ENCODE measurements at regions not wholly inside any gene's neighbourhood (a gene's known extent, or its start where the extent isn't known, plus 50 kb on each side); places are given as distances from the start of the nearest gene placed in this dataset.

DNA sequence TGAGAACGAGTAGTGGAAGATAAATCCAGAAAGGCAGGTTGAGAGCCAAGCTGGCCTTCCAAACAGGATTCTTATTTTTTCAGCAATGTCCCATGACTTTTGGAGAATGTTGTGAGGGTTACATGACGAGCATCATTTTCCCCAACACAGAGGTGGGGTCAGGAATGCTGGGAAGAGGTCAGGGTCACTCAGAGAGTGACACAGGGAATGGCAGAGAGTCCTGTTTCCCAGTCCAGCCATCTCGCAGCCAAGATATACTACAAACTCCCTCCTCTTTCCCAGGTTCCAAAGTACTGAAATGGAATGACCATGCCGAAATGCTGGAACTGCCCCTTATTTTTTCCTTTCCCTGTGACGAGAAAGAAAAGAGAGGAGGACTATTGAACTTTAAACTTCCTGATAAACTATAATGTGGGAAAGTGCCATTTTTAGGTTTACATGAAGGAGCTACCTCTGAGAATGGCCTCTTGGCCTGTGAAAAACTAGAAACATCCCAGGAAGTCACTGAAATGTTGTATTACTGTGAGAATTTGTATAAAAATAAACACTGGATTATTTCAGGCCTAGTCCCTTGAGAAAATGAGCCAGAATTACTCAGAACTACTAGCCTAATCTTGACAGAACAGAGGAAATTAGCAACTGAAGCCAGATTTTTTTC is 420.4 kb downstream of the CETN3 start:
- no peak for DNase-seq (ENCODE audit: low read depth)

DNA sequence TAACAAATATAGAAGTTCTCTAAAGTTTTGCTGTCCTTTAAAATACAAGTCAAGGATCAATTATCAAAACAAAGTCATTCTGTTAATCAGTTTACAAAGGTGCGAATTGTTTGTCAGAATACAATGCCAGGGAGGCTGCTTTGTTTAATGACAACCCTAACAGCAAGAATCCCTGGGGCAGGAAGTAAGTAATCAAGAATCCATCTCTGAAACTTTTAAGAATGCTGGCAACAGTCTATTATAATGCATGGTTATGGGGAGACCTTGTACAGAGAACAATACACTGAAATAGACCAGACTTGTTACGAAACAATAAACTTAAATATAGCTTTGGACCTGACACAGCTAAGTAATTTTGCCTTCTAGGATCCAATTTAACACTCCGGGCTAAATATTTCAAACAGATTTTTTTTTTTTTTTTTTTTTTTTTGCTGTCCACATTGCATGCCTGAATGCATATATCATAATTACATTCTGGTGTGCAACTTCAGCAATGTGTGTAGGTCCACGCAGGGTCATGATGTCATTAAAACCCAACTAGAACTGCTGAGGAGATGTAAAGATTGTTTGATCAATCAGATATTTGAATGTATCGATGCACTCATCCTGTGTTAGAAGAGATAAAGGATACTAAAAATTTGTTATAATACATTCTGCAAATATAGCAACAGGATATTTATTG is 421.3 kb downstream of the CETN3 start:
- no peak for DNase-seq (ENCODE audit: low read depth)

DNA sequence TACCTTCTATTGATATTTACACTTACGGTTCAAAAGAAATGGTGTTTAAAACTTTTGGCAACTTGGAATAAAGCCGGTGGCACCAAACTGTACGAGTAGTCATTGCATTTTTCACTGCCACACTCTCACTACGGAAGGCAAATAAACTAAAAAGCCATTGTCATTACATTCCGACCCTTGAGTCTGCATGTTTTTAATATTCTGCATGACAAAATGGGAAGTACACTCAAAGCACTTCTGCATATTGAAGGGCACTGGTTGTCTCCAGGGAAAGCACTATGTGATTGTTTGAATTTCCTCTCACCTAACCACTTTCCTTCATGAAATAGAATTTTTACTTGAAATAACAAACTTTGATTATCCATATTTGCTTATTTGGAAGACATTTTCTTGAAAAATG is 426.3 kb downstream of the CETN3 start:
- no peak for DNase-seq (ENCODE audit: low read depth)

DNA sequence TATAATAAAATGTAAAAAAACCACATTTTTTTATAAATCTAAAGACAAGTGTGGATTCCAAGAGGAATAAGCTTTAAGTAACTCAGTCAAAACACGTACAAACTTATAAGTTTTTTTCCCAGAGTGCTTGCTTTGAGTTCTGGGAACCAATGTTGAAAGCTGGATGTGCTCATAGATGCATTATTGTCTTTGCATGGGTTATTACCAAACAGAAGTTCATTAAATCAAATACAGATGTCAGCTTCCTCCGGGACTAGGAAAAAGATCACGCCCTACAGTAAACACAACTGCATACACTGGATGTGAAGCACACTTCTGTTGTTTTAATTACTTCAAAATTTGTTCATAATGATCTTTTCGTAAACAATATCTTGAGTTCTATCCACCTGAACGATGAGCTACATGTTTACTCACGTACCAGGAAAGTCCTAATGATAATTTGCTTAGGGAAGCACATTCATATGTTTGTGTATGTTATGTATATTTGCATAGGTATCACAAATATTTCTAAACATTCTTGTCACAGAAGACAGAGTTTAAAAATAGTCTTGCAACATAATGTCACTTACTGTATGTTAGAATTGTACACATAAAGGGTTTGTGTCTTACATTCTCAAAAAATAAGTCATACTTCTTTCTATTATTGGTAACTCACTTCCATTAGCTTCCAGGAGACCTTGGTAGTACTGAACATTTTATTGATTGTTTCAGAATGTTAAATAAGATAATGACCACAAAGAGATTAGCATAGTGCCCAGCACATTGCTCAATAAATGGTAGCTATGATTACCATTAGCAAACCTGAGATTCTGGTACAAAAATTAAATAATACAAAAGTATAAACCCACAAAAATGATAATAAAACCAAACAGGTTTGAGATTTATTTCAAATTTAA is 427.4 kb downstream of the CETN3 start:
- DNase-seq (ENCODE audit: low read depth) = no peak

DNA sequence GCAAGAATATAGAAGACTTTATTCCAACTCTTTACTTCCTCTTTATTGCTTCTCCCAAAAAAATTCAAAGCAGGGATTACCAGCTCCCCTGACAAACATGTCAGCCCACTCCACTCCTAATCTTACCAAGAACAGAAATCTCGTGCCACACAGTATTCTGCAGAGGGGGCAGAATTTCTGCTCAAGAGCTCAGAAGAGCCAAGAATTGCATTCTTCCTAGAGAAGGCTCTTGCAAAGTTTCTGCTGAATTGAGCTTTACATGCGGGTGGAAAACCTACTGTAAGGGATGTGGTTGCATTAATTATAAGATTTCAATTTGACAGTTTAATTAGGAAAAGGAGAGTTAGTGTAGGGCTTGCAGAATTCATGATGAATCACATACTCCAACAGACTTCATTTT is 428.5 kb downstream of the CETN3 start:
- DNase-seq (ENCODE audit: low read depth) = no peak

DNA sequence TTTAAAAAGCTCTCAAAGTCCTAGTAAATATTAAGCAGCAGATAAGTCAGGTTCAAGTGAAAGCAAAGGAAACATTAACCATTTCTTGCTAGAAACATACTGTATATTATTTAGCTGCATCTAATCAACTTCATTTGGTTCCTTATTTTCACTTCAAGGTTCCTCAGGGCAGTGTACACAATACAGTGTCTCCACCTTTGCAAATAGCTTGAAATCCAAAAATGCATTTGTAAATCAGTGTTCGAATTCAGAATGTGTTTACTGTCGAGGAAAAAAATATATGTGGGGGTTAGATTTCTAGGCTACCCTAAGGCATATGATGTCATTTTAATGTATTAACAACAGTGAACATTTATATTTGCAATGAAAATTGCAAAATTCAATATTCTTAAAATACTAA is 436.0 kb downstream of the CETN3 start:
- no peak for DNase-seq (ENCODE audit: low read depth)

DNA sequence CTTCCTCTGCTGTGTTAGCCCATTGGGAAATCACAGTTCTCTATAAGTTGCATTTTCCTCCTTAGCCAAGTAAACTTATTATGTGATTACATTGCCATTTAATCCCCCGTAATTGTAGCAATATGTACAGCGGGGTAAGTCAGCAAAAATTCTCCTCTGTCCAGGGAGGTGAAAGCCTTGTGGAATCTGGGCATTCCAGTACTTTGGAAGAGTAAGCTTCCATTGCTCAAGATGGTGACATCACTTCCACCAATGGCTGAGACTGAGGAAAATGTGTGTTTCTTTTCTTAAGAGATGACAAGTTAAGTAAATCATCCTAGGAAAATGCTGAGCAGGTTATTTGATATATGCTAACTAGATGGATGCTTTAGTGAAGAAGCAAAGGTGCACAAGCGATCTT is 436.7 kb downstream of the CETN3 start:
- DNase-seq (ENCODE audit: low read depth) = no peak

DNA sequence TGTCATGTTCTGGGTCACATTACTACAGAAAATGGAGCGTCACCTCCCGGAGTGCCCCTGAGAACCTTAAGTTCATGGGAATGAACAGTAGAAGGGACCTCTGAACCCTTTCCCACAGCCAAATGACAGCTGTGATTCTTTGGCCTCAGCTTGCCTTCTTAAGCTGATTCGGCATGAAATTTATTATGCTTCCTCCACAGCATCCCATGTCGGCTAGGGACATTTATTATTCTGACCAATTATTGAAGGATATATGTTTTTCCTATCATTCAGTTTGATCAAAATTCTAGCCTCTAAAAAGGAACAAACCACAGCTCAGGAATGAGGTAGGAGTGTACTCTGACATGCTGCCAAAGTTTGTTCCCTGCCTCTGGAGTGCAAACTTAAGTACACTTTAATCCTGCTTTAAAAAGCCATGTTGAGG is 440.6 kb downstream of the CETN3 start:
- no peak for DNase-seq (ENCODE audit: low read depth)

DNA sequence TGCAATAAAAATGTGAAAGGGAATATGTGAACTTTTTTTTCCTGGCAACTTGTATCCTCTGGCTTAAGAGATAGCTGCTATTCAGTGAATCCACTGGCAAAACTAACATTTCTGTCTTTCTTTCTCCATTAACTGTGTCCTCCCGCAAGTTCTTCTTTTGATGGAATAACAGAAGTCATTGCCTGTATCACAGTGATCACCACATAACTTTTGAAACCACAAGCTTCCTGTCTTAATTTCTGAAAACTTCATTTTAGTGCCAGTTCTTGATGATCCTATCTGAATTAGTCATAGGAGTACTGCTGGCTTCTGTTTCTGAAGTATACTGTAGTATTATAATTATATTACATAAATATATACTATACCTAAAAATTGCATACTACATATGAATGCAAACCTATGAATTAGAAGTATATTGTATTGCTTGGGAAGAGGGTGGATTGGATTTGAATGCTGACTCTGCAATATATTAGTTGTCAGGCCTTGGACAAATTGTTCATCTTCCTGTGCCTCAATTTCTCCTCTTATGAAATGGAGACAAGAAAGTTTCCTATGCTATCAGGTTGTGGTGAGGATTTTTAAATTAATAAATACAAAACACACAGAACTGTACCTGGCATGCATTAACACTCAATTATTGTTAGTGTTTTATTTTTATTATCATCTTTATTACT is 441.6 kb downstream of the CETN3 start:
- DNase-seq (ENCODE audit: low read depth) = peak; percentile 18

DNA sequence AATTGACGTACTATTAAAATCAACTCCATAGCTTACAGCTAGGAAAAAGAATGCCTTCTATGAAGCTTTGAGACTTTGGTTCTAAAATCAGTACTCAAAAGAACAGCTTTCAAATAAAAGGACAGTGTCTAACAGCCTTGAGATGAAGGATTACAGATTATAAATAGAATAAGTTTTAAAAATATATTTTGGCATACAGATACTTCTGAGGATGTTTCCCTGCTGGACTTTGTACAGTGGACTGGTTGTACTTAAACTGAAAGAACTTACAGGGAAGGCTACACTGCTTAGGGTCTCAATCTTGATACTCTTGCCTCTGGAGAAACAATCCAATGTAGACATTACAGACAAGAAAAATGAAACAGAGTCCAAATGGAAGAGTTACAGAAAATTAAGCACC is 452.7 kb downstream of the CETN3 start:
- no peak for DNase-seq (ENCODE audit: low read depth)

DNA sequence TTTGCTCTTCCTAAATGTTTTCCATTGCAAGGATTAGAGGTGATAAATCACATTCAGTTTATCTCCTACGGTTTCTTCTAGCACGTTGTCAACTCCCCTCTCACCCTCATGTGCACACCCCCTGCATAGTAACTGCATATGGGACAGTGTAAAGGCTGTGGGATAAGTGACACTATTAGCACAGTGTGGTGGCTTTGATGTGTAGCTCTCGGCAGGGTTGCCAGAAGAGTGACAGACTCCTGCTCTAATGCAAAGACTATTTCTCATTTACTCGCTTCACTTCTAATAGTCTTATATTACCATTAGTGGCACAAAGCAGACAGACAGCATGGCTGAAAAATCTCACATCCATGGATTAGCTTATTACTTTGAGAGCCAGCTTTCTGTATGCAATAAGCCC is 454.6 kb downstream of the CETN3 start:
- DNase-seq (ENCODE audit: low read depth) = no peak

DNA sequence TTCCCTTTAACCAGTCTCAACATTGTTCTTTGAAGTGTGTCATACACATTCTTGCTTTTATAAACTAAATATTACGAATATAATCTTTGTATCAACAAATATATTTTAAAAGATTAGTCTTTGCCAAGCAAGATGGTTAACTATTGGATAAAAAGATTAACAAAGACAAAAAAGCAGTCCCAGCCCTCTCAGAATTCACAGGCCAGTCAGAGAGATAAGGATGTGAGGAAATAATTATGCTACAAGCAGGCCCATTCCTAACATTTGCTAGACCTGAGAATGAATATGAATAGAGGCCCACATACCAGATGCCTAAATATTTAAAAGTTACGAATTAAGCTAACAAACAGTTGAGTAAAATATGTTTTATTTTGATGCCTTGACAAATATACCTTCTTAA is 457.7 kb downstream of the CETN3 start:
- no peak for DNase-seq (ENCODE audit: low read depth)

DNA sequence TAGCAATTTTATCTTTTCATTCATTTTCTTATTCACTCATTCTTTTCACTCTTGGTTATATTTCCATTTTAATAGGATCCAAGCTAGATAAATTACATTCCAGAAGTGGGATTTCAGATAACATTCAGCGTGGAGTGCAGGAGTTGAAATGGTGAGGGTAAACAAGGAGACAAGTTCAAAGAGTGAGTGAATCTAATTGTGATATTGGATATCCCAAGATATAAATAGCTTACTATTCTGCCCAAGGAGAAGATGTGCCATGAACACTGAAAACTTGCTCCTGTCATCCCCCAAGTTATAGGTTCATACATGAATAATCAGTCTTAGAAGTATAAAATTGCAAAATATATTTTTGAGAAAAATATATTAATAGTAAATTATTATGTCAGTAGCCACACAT is 459.3 kb downstream of the CETN3 start:
- no peak for DNase-seq (ENCODE audit: low read depth)

DNA sequence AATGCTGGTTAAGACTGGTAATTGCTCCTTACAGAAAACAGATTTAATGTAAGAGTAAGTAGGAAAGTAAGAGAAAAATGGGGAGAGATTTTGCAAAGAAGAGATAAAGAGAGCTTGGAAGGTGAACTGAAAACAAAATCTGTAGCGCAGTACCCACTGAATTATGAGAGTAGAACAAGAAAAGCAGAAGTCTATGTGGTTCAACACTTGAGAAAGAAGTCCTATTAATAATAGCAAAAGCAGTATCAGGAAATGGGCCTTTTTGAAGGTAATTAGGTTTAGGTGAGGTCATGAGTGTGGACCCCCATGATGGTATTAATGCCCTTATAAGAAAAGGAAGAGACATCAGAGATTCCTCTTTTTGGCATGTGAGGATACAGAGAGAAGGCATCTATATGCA is 460.6 kb downstream of the CETN3 start:
- no peak for DNase-seq (ENCODE audit: low read depth)

DNA sequence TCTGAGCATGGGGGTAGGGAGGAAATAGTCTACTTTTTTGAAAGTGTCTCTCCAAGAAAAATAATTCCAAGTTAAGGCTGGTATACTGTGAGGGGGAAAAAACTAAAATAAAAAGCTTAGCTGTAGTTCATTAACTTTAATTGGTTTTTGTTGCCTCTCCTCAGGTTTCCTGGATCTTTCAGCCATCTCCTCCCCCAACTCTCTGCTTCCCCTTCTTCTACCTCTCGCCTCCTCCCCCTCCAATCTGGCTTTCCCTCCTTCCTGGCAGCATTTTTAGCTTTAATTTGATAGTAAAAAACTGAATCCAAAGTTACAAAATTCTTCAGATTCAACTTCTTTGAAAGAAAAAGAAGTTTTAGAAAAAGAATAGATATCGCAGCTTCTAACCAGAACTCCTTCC is 462.6 kb downstream of the CETN3 start:
- no peak for DNase-seq (ENCODE audit: low read depth)

DNA sequence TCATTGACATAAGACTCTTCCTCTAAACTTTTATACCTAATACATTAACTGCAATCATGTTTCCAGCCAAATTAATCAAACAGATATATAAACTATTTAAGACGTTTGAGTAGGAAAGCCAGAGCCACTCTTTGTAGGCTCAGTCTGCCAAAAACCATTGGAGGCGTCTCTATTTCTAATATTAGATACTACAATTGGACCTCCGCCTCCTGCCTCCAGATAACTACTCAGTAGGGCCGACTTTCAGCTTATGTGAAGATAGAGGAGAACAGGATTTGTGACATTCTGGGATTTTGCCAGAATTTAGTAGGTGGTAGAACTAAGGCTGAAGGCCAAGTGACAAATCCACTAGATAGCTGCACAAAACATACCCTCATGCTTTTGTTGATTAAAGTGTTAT is 463.0 kb downstream of the CETN3 start:
- DNase-seq (ENCODE audit: low read depth) = no peak

DNA sequence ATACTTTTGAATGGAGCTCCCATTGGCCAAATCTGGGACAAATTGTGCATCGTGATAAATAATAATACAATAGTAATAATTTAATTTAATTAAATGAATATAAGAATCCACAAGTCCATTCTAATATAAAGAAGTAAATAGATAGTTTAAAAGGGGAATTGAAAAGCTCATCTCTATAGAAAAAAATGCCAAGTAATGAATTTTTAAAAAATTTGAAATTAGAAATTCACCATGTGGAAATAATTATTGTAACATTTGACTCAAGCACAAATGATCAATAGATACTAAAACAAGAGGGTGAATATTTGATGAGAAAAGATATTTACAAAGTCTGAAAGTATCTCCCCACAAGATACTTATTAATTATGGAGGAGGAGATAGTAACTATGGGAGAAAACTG is 467.4 kb downstream of the CETN3 start:
- DNase-seq (ENCODE audit: low read depth) = no peak

DNA sequence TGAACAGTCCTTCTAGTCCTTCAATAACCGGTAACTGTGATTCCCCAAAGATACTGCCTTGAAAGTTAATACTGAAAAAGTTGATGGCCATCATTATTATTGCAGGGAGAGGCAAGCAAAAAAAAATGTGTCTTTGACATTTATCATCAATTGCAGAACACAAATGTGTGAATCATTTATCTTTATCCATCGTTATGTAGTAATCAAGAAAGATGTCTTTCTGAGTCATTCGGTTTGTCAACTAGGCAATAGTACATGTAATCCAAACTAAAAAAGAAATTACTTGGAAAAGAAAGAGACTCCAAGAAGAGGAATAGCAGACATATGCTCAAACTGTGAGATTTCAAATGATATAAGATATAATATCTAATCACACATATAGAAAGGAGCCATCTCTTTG is 473.0 kb downstream of the CETN3 start:
- no peak for DNase-seq (ENCODE audit: low read depth)

DNA sequence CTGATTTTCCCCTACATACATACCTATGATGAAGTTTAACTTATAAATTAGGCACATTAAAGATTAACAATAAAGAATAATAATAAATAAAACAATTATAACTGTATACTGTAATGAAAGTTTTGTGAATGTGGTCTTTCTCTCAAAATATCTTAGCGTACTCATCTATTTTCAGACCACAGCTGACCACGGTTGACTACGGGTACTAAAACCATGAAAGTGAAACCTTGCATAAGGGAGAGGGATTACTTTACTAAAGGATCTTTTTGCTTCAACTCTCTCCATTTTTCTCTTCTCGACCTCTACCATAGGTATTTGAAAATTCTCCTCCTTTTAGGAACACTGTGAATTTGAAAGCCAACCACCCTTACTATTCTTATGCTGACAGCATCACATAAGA is 475.5 kb downstream of the CETN3 start:
- no peak for DNase-seq (ENCODE audit: low read depth)

DNA sequence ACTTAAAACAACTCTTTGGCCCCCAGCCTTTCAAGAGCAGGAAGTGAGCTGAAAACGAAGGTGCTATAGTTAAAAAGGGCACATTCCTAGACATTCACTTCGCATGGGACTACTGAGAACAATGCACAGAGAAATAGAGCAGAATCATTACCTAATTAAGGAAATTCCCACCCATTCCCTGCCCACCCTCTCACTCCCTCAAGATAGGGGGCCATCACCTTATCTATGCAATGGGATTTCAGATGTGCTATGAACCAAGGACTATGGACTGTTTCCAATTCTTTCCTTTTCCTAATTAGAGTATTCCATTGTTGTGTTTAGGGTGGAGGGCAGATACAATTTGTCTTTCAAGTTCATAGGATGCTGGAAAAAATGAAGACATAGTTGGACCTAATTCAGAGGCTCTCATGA is 476.8 kb downstream of the CETN3 start:
- no peak for DNase-seq (ENCODE audit: low read depth)

DNA sequence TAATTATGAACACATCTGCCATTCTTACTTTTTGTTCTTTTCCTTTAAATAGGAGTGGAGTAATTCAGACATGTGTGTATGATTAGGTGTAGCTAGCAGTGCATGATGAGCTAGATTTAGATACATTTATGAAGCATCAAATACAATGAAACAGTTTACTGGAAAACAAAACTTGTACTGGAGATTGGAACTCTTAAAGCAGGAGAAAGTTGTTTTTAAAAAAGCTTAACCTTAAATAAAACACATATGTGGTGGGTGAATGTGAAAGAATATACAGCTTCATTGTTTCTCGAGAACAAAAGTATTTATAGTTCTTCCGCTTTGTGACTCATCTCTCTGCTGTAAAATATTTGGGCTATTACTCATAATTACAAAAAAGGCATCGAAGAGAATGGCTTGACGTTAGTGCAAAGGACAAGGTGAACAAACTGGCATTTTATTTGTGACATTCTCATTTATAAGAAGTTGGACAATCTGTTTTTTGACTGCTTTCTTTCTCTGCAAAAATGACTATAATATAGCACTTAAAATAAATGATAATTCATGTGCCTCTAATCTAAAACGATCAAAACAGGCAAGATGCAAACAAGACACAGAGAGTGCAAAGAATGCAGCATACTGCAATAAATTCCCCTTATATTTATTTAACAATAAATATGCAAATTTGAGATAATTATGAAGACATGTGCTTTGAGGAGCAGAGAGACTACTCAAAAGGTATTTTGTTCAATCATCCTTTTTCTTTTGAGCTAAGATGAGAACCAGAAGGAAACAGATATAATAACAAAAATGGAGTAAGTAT is 478.8 kb downstream of the CETN3 start:
- peak; percentile 80 for DNase-seq (ENCODE audit: low read depth)

DNA sequence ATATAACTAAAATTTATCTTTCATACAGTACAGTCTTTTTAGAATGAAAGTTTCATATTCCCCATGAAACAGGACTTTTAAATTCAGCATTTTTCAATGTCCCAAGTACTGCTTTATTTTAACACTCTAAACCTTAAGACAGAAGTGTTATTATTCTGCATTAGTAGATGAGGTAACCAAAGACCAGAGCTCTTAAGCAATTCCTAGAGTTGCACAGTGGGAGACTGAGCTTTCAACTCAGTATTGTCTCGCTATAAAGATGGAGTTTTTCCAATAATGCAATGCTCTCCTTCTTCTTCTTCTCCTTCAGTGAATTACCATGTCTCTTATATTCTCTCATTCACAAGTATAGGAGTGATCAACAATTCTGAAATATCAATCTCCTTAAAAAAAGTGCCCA is 479.7 kb downstream of the CETN3 start:
- no peak for DNase-seq (ENCODE audit: low read depth)

Data from ELR (cell line).